ENCODE measurements at regions not wholly inside any gene's neighbourhood (a gene's known extent, or its start where the extent isn't known, plus 50 kb on each side); places are given as distances from the start of the nearest gene placed in this dataset.
"Not testable (repeated sequence)": the region's sequence is repeated elsewhere in the genome, so short reads cannot be mapped to it uniquely, and the experiment has no call there.

DNA sequence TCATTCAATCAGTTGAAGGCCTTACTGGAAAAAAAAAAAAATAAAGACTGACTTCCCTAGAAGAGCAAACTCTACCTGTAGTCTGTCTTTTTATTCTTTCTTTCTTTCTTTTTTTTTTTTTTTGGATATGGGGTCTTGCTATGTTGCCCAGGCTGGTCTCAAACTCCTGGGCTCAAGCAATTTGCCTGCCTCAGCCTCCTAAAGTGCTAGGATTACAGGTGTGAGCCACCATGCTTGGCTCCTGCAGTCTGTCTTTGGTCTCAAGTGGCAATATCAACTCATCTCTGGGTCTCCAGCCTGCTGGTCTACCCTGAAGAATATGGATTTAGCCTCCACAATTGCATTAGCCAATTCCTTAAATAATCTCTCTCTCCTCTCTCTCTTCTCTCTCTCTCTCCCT lies 167.7 kb upstream of the P2RY1 start:
- no peak for DNase-seq

DNA sequence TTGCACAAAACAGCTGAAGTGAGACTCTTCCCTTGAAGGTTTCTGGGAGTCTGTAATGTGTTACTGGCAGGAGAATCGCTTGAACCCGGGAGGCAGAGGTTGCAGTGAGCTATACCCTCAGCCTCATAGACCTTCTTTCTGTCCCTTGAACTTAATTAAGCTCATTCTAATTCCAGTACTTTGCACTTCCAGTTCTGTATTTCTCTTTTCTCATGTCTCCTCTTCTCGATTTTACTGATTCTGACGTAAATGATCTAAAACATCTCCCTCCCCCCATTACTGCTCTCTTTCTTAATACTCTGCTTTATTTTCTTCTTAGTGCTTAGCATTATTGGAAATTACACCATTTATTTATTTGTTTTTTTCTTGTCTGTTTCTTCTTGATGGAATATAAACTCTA lies 165.4 kb upstream of the P2RY1 start:
- no peak for DNase-seq

DNA sequence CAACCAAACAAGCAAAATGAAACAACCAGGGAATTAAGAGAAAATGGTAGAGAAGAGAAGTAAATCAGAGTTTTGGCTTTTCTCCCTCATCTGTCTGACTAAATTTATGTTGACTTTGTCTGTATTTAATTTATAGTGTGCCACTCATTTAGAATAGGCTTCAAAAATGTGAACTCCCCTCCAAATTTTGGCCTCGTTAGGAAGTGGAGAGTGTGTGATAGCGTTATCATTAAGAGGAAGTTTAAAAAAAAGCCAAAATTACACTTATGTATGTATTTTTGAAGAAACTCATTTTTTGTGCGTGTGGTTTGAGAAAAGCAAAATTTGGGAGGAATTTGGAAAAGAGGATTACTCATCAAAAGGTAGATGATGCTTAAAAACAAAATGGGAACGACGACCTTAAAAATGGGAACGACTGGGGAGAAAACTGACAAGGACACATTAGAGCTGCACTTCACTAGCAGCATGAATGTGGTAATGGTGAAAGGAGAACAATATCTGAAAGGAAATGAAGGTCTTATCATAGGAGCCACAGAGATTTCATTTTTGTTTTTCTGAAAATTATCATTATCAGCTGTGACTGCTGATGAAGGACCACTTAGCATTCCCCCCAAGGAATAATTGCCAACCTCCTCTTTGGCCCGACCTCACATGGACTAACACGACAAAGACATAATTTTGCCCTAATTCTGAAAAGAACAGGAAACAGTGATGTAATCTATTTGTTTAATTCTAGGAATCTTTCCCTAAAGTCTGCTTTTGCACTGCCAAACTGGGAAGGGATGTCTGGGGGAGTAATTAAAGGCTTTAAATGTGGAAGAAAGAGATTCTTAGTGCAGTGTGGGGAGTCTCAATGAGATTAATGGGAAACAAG lies 163.2 kb upstream of the P2RY1 start:
- no peak for DNase-seq

DNA sequence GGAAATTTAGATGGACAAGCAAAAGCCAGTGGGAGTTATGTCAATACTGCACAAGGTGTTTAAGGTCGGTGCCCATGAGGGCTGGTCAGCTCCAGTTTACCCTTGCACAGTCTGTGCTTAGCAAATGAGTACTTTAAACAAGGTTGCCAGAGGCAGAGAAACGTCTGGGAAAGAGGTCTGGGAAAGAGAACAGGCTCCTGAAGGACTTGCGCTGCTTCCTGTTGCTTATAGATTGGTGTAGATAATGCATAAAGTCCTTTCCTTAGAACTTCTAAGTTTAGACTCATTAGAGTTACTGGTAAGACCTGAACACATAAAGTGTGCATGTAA lies 162.6 kb upstream of the P2RY1 start:
- no peak for DNase-seq

DNA sequence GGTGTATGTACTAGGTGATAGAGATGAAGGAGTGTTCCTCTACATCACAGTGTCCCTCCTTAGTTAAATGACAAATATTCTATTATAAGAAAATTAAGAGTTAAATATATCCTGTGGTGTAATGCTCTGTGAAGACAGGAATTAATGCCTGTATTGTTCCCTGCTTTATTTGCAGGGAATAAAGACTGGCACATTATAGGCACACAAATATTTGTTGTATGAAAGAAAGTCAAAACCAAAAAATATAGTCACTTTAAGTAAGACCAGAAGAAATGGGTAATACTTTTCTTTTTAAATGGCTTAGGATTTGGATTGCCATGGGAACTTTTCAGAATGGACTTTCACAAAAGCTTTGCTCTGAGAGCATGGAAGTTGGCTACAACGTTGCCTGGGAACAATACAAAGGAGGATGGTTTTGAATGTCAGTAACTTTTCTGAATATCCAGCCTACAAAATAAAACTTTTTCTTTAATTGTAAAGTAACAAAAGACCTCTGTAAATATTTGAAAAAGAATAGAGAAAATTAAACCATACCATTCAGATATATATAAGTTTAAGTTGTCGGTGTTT lies 158.0 kb upstream of the P2RY1 start:
- no peak for DNase-seq

DNA sequence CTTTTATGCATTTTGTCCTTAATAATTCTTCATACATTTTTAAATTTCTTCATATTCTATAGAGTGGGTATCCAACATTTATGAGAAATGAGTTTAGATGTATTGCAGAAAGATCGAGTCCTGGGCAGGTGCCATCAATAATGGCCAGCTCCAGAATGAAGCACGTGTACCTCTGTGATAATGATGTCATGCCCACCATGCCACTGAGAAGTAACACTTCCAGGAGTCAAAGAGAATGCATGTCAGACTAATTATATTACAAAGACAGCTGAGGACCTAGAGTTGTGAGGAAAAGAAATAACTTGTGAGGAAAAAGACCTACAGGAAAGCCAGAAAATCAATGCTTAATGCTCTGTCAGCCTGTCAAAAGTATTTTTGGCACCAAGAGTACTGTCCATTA lies 157.4 kb upstream of the P2RY1 start:
- DNase-seq: no peak

DNA sequence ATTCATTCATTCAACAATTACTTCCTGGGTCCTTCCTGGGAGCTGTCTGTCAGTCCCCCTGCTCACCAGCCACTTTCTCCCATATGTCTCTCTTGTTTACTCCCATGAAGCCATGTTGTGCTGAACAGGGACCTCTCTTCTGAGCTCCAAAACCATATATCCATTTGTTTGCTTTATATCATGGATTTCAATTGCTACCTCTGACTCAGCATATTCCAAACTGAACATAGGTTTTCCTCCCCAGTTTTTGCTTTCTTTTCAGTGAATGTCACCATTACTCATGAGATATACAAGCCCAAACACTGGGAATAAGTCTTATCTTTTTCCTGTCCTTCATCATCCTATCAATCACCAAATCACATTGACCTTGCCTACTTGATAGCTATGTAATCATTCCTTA lies 152.5 kb upstream of the P2RY1 start:
- no peak for DNase-seq

DNA sequence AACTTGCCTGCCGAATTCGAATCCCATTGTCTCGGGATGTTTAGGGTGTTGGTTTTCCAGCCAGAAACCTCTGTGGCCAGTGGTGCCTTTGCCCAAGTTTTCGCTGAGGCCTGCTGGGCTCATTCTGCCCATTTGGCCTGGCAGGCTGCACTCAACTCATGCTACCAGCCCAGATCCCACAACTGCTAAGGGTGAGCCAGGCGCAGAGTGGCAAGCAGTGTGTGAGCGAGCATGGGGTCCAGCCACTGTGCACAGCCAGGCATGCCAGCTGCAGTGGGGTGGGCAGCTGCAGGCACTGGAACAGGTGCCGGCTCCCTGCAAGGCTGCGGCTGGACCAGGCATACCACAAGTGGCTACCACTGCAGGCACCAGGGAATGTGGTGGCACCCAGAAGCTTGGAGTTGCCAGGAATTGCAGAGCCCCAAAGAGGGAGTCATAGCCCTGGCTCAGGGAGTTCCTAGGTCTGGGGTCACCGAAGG lies 151.4 kb upstream of the P2RY1 start:
- DNase-seq: no peak

DNA sequence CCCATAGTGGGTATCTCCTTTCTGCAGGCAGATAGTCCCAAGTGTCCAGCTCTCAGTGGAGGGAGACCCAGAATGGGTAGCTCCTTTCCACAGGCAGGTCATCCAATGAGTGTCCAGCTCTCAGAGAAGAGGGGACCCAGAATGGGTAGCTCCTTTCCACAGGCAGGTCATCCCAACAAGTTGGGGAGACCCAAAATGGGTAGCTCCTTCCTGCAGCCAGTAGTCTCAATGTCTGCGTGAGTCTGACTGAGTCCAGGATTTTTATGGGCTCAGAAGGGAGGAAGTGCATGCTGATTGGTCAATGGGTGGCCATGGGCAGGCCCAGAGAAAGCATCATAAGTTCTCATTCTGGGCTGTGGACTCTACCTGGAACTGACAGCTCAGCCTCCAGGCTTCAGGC lies 150.7 kb upstream of the P2RY1 start:
- DNase-seq: no peak

DNA sequence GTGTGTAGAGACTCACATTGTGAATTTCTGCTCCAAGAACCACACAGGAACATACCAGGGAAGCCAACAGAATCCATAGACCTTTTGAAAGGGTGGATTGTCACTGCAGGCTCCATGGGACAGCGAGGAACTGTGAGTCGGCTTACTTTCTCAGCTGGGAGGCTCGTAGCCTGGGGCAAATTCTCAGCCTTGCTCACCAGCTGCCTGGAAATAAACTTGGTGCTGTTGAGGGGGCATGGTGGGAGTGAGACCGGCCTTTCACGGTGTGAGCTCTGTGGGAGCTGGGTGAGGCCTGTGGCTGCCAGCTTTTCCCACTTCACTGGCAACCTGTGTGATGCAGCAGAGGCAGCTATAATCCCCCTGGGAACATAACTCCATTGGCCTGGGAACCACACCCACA lies 146.6 kb upstream of the P2RY1 start:
- DNase-seq: no peak

DNA sequence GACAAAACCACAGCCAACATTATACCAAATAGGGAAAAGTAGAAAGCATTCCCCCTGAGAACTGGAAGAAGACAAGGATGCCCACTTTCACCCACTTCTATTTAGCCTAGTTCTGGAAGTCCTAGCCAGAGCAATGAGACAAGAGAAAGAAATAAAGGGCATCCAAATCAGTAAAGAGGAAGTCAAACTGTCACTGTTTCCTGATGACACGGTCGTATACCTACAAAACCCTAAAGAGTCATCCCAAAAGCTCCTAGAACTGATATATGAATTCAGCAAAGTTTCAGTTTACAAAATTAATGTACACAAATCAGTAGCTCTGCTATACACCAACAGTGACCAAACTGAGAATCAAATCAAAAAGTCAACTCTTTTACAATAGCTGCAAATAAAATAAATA lies 142.6 kb upstream of the P2RY1 start:
- DNase-seq: not testable (repeated sequence)

DNA sequence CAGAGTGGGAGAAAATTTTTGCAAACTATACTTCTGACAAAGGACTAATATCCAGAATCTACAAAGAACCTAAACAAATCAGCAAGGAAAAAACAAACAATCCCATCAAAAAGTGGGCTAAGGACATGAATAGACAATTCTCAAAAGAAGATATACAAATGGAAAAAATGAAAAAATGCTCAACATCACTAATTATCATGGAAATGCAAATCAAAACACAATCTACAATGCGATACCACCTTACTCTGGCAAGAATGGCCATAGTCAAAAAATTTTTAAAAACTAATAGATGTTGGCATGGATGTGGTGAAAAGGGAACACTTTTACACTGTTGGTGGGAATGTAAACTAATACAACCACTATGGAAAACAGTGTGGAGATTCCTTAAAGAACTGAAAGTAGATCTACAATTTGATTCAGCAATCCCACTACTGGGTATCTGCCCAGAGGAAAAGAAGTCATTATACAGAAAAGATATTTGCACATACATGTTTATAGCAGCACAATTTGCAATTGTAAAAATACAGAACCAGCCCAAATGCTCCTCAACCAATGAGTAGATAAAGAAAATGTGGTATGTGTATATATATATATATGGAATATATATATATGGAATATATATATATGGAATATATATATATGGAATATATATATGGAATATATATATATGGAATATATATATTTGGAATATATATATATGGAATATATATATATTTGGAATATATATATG lies 141.2 kb upstream of the P2RY1 start:
- DNase-seq: not testable (repeated sequence)

DNA sequence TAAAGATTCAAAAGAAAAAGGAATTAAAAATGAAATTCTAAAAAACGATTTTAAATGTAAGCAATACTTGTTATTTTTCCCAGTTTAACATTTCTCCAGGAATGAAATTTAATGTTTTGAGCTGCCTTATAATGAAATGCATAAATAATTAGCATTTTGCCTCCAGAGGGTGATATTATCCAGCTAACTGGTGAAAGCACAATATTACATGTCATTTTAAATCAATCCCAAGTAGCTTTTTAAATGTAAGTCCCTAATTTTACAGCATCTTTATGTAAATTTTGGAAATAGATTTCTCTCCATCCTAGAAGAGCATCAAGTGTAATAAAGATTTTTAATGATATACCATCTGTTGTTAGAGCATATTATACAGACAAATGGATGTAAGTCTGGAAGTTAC lies 139.1 kb upstream of the P2RY1 start:
- no peak for DNase-seq

DNA sequence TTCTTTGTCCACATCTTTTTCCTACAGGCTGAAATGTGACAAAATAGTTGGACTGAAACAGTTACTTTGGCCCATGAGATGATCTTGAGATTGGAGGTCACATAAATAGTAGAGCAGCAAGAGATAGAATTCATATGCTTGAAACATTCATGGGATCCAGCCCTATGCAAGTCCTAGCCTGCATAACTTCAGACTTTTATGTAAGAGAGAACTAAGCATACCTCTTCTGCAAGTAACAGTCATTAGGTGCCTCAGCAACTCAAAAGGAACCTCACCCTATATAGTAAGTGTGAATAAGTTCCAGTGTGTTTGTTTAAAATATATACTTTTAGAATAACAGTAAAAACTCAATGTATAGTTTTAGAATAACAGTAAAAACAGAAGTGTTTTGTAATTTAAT lies 138.0 kb upstream of the P2RY1 start:
- no peak for DNase-seq

DNA sequence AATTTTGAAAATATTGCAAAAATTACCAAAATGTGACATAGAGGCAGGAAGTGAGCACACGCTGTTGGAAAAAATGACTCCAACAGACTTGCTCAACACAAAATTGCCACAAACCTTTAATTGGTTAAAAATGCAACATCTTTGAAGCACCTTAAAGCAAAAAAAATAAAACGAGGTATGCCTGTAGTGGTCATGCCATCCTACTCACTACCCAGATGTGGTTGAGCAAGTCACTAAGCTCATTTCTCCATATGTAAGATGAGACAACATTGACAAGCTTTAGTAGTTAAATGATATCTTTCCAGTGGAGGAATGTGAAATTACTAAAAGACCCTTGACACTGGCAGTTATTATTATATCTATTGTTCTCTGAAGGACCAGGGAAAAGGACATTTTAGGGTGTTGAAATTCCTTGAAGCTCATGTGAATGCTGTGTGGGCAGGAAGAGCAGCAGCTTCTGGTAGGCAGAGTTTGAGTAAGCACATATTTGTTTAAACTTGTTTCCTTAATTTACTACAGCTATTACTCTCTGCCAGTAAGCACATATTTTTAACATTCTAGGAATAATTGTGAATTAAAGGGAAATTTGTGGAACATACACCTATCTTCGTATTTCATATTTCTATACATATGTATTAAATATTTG lies 131.6 kb upstream of the P2RY1 start:
- DNase-seq: no peak

DNA sequence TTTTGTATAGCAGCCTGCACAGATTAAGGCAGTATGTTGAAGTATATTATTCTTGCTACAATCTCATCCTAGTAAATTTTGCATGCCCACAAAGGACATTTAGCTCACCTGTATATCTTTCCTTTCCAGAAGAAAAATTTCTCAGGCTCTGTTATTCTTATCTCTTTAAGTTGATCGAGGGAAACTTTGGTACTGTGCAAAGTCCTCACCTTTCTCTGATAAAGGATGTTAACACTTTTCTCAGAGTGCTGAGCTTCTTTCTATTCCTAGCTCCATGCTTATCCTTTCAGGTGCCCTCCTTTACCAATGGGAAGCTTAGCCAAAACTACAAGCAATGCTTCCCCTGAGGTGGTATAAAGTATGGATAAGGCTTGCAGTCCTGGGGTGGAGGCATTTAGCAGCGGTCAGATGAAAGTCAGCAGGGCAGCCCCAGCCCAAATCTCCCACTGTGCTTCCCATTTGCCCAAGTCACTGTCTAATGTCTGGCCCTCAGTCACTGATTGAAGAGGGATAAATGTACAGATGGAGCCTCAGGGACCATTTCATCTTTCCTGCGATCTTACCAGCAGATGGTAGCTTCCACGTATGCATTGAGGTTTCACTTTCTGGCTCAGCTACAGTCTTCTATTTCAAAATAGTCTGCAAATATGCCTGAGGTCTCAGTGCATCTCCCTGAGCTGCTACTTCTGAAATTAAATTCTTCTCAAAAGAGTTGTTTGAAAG lies 127.8 kb upstream of the P2RY1 start:
- DNase-seq: no peak

DNA sequence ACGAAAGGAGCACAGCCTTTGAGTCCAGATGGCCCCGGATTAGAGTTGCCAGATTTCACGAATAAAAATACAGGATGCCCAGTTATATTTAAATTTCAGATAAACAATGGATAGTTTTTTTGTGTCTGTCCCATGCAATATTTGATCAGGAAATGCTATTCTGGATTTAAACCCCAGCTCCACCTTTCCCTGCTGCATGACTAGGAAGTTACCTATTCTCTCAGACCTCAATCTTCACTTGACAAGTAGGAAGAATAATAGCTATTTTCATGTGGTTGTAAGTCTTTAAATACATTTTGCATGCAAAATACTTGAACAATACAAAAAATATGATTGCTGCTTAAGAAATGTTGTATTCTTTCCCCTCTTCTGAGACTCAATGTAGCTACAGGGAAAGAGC lies 125.3 kb upstream of the P2RY1 start:
- DNase-seq: no peak

DNA sequence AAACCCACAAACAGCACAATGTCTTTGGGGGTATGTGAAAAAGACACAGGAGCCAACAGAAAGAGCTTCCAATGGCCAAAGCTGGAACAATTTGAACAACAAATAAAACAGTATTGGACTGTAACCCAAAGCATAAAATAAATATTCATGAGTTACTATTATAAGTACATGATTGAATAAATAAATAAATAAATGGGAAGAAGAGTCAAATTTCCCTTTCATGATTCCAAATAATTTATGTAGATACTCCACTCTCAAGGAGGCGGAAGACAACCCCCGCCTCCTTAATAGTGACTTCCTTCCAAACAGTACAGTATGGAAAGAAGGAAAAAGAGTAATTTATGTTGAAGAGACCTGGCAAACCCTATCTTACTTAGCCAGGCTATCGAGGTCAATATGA lies 124.4 kb upstream of the P2RY1 start:
- DNase-seq: no peak

DNA sequence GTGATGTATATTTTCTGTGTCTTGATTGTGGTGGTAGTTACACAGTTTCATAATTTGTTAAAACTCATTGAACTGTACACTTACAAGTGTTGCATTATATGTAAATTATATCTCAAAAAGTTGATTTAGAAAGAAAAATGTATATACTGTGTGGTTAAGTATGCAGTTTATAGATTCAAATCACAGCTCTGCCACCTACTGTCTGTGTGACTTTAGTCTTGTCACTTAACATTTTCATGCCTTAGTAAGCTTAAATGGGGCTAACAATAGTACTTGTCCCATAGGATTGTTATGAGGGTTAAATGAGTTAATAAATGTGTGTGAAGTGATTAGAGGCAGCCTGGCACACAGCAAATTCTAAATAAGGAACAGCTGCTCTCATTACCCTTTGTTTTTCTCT lies 120.9 kb upstream of the P2RY1 start:
- DNase-seq: no peak

DNA sequence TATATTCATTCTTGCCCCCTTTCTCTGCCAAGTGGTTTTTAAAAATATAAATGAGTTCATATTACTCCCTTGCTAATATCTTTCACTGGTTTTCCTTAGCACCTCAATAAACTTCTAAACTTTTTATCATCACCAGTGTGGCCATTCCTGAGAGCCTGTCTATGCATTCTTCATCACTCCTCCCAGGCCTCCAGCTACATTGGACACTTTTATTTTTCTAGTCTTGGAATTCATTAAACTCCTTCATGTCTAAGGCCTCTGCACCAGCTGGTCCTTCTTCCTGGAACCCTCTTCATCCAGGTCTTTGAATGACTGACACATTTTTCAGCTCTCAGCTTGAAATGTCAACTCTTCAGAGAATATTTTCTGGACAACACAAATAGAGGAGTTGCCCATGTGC lies 120.4 kb upstream of the P2RY1 start:
- DNase-seq: no peak

DNA sequence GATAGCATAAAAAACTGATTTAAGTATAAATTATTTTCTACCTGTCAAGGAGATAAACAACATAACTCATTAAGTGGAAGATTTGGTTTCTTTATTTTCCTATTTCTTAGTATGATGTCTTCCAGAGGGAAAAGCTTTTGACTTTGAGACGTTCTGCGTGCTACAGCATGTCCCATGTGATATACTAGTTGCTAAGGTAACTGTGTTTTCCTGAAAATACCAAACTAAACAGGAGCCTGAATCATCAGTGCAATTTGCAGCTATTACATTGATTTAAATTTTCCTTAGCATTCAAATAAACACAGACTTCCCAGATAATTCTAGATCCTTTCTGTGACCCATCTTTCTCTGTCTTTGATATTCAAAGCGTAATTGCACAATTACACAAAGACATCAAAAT lies 117.7 kb upstream of the P2RY1 start:
- no peak for DNase-seq

DNA sequence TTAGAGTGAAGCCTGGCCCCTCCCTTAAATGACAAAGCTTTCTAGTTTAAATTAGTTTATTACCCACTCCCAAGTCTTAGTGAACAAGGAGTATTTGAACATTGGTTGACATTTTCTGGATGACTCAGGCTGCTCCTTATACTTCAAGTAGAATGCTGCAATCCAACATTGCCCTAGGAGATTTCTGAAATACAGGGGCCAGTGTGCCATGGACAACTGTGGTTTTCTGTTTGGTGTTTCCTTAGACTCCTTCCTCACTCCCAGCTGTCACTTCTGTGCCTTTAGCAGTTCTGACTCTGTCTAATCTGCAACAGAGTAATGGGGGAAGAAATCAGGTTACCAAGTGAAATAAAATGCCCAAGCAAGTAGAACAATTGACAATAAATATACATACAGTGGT lies 116.1 kb upstream of the P2RY1 start:
- no peak for DNase-seq

Measured in skin of body (tissue), 1 donor.